ENCODE measurements at regions not wholly inside any gene's neighbourhood (a gene's known extent, or its start where the extent isn't known, plus 50 kb on each side); places are given as distances from the start of the nearest gene placed in this dataset.

- Histone ChIP-seq H2AFZ (ENCODE audit: control insufficient read depth, low read length) (no peak overlapping the region), H3K36me3 (ENCODE audit: control insufficient read depth in 2 of 2, extremely low read depth in 1 of 2, insufficient read depth in 2 of 2, low read length in 2 of 2) (no peaks in the 10 kb centered on the region), H3K79me2 (ENCODE audit: control insufficient read depth, insufficient read depth, low read length) (no peaks in the 10 kb centered on the region), H3K4me2 (ENCODE audit: control insufficient read depth, extremely low read depth, insufficient read depth, low read depth, low read length) (no peak overlapping the region), H3K9me1 (ENCODE audit: control insufficient read depth, extremely low read depth, insufficient read depth, low read length) (no peaks in the 10 kb centered on the region), H4K20me1 (ENCODE audit: control insufficient read depth, extremely low read depth, insufficient read depth, low read length) (no peaks in the 10 kb centered on the region), H3K9me3 (ENCODE audit: control insufficient read depth, low read depth, low read length) (no peaks in the 10 kb centered on the region), H3K9ac (ENCODE audit: control insufficient read depth, extremely low read depth, insufficient read depth, low read length) (no peak overlapping the region), H3K4me1 (ENCODE audit: control insufficient read depth, extremely low read depth, insufficient read depth, low read length) (no peaks in the 10 kb centered on the region), H3K27me3 (ENCODE audit: control insufficient read depth, extremely low read depth, insufficient read depth, low read length) (no peaks in the 10 kb centered on the region), H3K27ac (ENCODE audit: control insufficient read depth, insufficient read depth, low read length) (no peak overlapping the region), H3K4me3 (ENCODE audit: control insufficient read depth in 2 of 3, extremely low read depth in 1 of 3, insufficient read depth in 2 of 3, low read depth in 1 of 3, low read length in 3 of 3) (no peak overlapping the region)
- FAIRE-seq (no peak), DNase-seq (ENCODE audit: low read depth, low spot score) (no peak)
- no peak for TF ChIP-seq EZH2 (IDR thresholded peaks at IDR 0.05; ENCODE audit: low read length)
- TF ChIP-seq, protein P1, sequence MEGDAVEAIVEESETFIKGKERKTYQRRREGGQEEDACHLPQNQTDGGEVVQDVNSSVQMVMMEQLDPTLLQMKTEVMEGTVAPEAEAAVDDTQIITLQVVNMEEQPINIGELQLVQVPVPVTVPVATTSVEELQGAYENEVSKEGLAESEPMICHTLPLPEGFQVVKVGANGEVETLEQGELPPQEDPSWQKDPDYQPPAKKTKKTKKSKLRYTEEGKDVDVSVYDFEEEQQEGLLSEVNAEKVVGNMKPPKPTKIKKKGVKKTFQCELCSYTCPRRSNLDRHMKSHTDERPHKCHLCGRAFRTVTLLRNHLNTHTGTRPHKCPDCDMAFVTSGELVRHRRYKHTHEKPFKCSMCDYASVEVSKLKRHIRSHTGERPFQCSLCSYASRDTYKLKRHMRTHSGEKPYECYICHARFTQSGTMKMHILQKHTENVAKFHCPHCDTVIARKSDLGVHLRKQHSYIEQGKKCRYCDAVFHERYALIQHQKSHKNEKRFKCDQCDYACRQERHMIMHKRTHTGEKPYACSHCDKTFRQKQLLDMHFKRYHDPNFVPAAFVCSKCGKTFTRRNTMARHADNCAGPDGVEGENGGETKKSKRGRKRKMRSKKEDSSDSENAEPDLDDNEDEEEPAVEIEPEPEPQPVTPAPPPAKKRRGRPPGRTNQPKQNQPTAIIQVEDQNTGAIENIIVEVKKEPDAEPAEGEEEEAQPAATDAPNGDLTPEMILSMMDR (optimal IDR thresholded peaks at IDR 0.05 in 1 of 3, IDR thresholded peaks at IDR 0.05 in 1 of 3, conservative IDR thresholded peaks at IDR 0.05 in 1 of 3; ENCODE audit: extremely low read depth in 1 of 3, insufficient read depth in 2 of 3, low read length in 3 of 3): no peak
- dilution Hi-C loops (cut with MboI; ENCODE audit: extremely low pct_ligation_motif_present, low sequenced_read_pairs): no loop called here
Measured at GRCh38 chr13:80100636-80101035, 240.3 kb downstream of the SPRY2 start.

- Histone ChIP-seq H3K27me3 (ENCODE audit: control insufficient read depth, extremely low read depth, insufficient read depth, low read length) (no peaks in the 10 kb centered on the region), H3K36me3 (ENCODE audit: control insufficient read depth in 2 of 2, extremely low read depth in 1 of 2, insufficient read depth in 2 of 2, low read length in 2 of 2) (no peaks in the 10 kb centered on the region), H3K9me3 (ENCODE audit: control insufficient read depth, low read depth, low read length) (no peaks in the 10 kb centered on the region), H3K4me2 (ENCODE audit: control insufficient read depth, extremely low read depth, insufficient read depth, low read depth, low read length) (no peak overlapping the region), H2AFZ (ENCODE audit: control insufficient read depth, low read length) (no peak overlapping the region), H4K20me1 (ENCODE audit: control insufficient read depth, extremely low read depth, insufficient read depth, low read length) (no peaks in the 10 kb centered on the region), H3K79me2 (ENCODE audit: control insufficient read depth, insufficient read depth, low read length) (no peaks in the 10 kb centered on the region), H3K27ac (ENCODE audit: control insufficient read depth, insufficient read depth, low read length) (no peak overlapping the region), H3K4me1 (ENCODE audit: control insufficient read depth, extremely low read depth, insufficient read depth, low read length) (no peaks in the 10 kb centered on the region), H3K9ac (ENCODE audit: control insufficient read depth, extremely low read depth, insufficient read depth, low read length) (no peak overlapping the region), H3K4me3 (ENCODE audit: control insufficient read depth in 2 of 3, extremely low read depth in 1 of 3, insufficient read depth in 2 of 3, low read depth in 1 of 3, low read length in 3 of 3) (no peak overlapping the region), H3K9me1 (ENCODE audit: control insufficient read depth, extremely low read depth, insufficient read depth, low read length) (no peaks in the 10 kb centered on the region)
- no peak for TF ChIP-seq EZH2 (IDR thresholded peaks at IDR 0.05; ENCODE audit: low read length)
- TF ChIP-seq, protein P1 (optimal IDR thresholded peaks at IDR 0.05 in 1 of 3, IDR thresholded peaks at IDR 0.05 in 1 of 3, conservative IDR thresholded peaks at IDR 0.05 in 1 of 3; ENCODE audit: extremely low read depth in 1 of 3, insufficient read depth in 2 of 3, low read length in 3 of 3): no peak
- FAIRE-seq (no peak), DNase-seq (ENCODE audit: low read depth, low spot score) (no peak)
- dilution Hi-C loops (cut with MboI; ENCODE audit: extremely low pct_ligation_motif_present, low sequenced_read_pairs): no loop called here
Measured at GRCh38 chr13:80097561-80097960, 243.4 kb downstream of the SPRY2 start.

Measured in keratinocyte (primary cell).